IMR-90 (cell line): ENCODE measurements at regions not wholly inside any gene's neighbourhood (a gene's known extent, or its start where the extent isn't known, plus 50 kb on each side); places are given as distances from the start of the nearest gene placed in this dataset.

Experiments used
- ATAC-seq: fragments of 200-7000 bp; cut with Tn5 transposase; 2 replicates; pipeline ENCODE4 v1.9.1; 2020; ENCODE audit warnings: low read depth, mild to moderate bottlenecking, moderate library complexity
- BruUV-seq: library from RNA; stranded (reverse); fragments of 400-500 nt; replicated peaks from 2 replicates; lab custom pipeline; 2021; lab: Mats Ljungman, UMichigan
- CTCF ChIA-PET: fragments of 300-600 bp; formaldehyde crosslinking; extraction: SDS; loops from one replicate; lab custom pipeline; 2021; ENCODE audit warnings: antibody characterized with exemption; lab: Yijun Ruan, JAX
- POLR2A ChIA-PET: fragments of 300-600 bp; sonication (Branson Sonifier 250); formaldehyde crosslinking; loops from one replicate; lab custom pipeline; 2022; ENCODE audit warnings: antibody characterized with exemption; ENCODE audit not compliant: unreplicated experiment; lab: Charles Lee
- DNase-seq: peaks from one replicate; pipeline ENCODE4 v3.0.0; 2013
- H2AFZ ChIP-seq: replicated peaks from 2 replicates; pipeline ENCODE3; 2013; ENCODE audit warnings: low read length, mild to moderate bottlenecking; ENCODE audit not compliant: poor library complexity
- H2AK5ac ChIP-seq: 2 replicates; pipeline ENCODE4 v1.6.1; 2013; ENCODE audit warnings: low read depth, low read length, inconsistent platforms
- H2AK9ac ChIP-seq: replicated peaks from 2 replicates; pipeline ENCODE3; 2013; ENCODE audit warnings: mild to moderate bottlenecking, low read depth, low read length, moderate library complexity; ENCODE audit not compliant: poor library complexity
- H2BK120ac ChIP-seq: 2 replicates; pipeline ENCODE4 v1.6.1; 2013; ENCODE audit warnings: low read depth, low read length, inconsistent platforms
- H2BK15ac ChIP-seq: 3 replicates; pipeline ENCODE4 v1.6.1; 2013; ENCODE audit warnings: low read depth, low read length, inconsistent platforms
- H2BK20ac ChIP-seq: 2 replicates; pipeline ENCODE4 v1.6.1; 2013; ENCODE audit warnings: low read depth, mild to moderate bottlenecking, inconsistent platforms, low read length, moderate library complexity
- H2BK5ac ChIP-seq: 2 replicates; pipeline ENCODE4 v1.6.1; 2013; ENCODE audit warnings: mild to moderate bottlenecking, low read depth, low read length, inconsistent platforms; ENCODE audit not compliant: poor library complexity, severe bottlenecking
- H3K14ac ChIP-seq: replicated peaks from 2 replicates; pipeline ENCODE4 v1.6.1; 2013; ENCODE audit warnings: low read depth, low read length, inconsistent platforms
- H3K18ac ChIP-seq: 2 replicates; pipeline ENCODE4 v1.6.1; 2013; ENCODE audit warnings: low read depth, low read length, control low read depth
- H3K23ac ChIP-seq: 2 replicates; pipeline ENCODE4 v1.6.1; 2013; ENCODE audit warnings: low read depth, low read length, inconsistent platforms
- H3K27ac ChIP-seq: 2 replicates; pipeline ENCODE4 v1.5.1; 2013; ENCODE audit warnings: mild to moderate bottlenecking, control low read depth, low read length; ENCODE audit not compliant: insufficient read depth
- H3K27me3 ChIP-seq: 2 replicates; pipeline ENCODE4 v1.6.1; 2013; ENCODE audit warnings: low read length; ENCODE audit not compliant: control insufficient read depth, insufficient read depth
- H3K36me3 ChIP-seq: 2 replicates; pipeline ENCODE4 v1.6.1; 2013; ENCODE audit warnings: low read length, mixed read lengths; ENCODE audit not compliant: control insufficient read depth, insufficient read depth
- H3K4ac ChIP-seq: 2 replicates; pipeline ENCODE4 v1.6.1; 2013; ENCODE audit warnings: low read depth, low read length, inconsistent platforms
- H3K4me1 ChIP-seq: 2 replicates; pipeline ENCODE4 v1.6.1; 2013; ENCODE audit warnings: low read length, mixed read lengths; ENCODE audit not compliant: control insufficient read depth, insufficient read depth
- H3K4me2 ChIP-seq: 2 replicates; pipeline ENCODE4 v1.6.1; 2013; ENCODE audit warnings: low read depth, mild to moderate bottlenecking, control low read depth, low read length, moderate library complexity
- H3K4me3 ChIP-seq: 2 replicates; pipeline ENCODE4 v1.5.1; 2013; ENCODE audit warnings: low read depth, mild to moderate bottlenecking, control low read depth, low read length, moderate library complexity; ENCODE audit not compliant: insufficient read depth
- H3K56ac ChIP-seq: 2 replicates; pipeline ENCODE4 v1.6.1; 2013; ENCODE audit warnings: low read length, inconsistent platforms; ENCODE audit not compliant: insufficient read depth; ENCODE audit errors: extremely low read depth
- H3K79me1 ChIP-seq, 2 experiments: 2 replicates each; pipeline ENCODE4 v1.6.1; 2013; ENCODE audit warnings: low read length in 2 of 2, inconsistent platforms in 1 of 2, low read depth in 1 of 2
- H3K9ac ChIP-seq: 2 replicates; pipeline ENCODE4 v1.6.1; 2013; ENCODE audit warnings: low read depth, low read length, control low read depth
- H3K9me1 ChIP-seq: 2 replicates; pipeline ENCODE4 v1.6.1; 2013; ENCODE audit warnings: low read length, inconsistent platforms; ENCODE audit not compliant: insufficient read depth
- H3K9me3 ChIP-seq: 2 replicates; pipeline ENCODE4 v1.6.1; 2013; ENCODE audit warnings: low read length; ENCODE audit not compliant: control insufficient read depth, insufficient read depth
- H4K20me1 ChIP-seq: 2 replicates; pipeline ENCODE4 v1.6.1; 2013; ENCODE audit warnings: low read length, inconsistent platforms; ENCODE audit not compliant: insufficient read depth
- H4K5ac ChIP-seq: 2 replicates; pipeline ENCODE4 v1.6.1; 2013; ENCODE audit warnings: mild to moderate bottlenecking, low read depth, low read length, control low read depth
- H4K8ac ChIP-seq, 2 experiments: 2 replicates each; pipeline ENCODE4 v1.6.1; 2013; ENCODE audit warnings: low read depth in 2 of 2, low read length in 2 of 2, control low read depth in 1 of 2, inconsistent platforms in 1 of 2
- H4K91ac ChIP-seq: 2 replicates; pipeline ENCODE4 v1.6.1; 2013; ENCODE audit warnings: low read depth, low read length, inconsistent platforms; ENCODE audit not compliant: insufficient read depth
- CEBPB ChIP-seq: IDR thresholded peaks from 2 replicates; pipeline ENCODE4 v1.6.1; 2012; ENCODE audit warnings: low read depth, low read length, improper control_type of control experiment
- CTCF ChIP-seq: conservative IDR thresholded peaks from 2 replicates; pipeline ENCODE4 v1.5.1; 2012; ENCODE audit warnings: mild to moderate bottlenecking, low read depth, low read length, improper control_type of control experiment
- FOS ChIP-seq: fragments of 150-350 bp; IDR thresholded peaks from 2 replicates; pipeline ENCODE4 v1.6.1; 2016; ENCODE audit warnings: low read depth, low read length
- MAZ ChIP-seq: IDR thresholded peaks from 2 replicates; pipeline ENCODE4 v1.6.1; 2012; ENCODE audit warnings: low read depth, mild to moderate bottlenecking, low read length, improper control_type of control experiment, moderate library complexity, borderline replicate concordance
- MXI1 ChIP-seq: IDR thresholded peaks from 2 replicates; pipeline ENCODE4 v1.6.1; 2012; ENCODE audit warnings: low read depth, mild to moderate bottlenecking, low read length, moderate library complexity, borderline replicate concordance
- NFE2L2 ChIP-seq: fragments of 150-350 bp; IDR thresholded peaks from 2 replicates; pipeline ENCODE4 v1.6.1; 2016; ENCODE audit warnings: low read depth, mild to moderate bottlenecking, low read length
- POLR2A ChIP-seq: IDR thresholded peaks from 2 replicates; pipeline ENCODE4 v1.6.1; 2012; ENCODE audit warnings: mild to moderate bottlenecking, low read depth, low read length
- RAD21 ChIP-seq: IDR thresholded peaks from 2 replicates; pipeline ENCODE4 v1.6.1; 2012; ENCODE audit warnings: low read length, improper control_type of control experiment
- RCOR1 ChIP-seq: IDR thresholded peaks from 2 replicates; pipeline ENCODE4 v1.6.1; 2012; ENCODE audit warnings: mild to moderate bottlenecking, low read length, improper control_type of control experiment; ENCODE audit not compliant: insufficient replicate concordance
- RFX5 ChIP-seq: IDR thresholded peaks from 2 replicates; pipeline ENCODE4 v1.8.0; 2012; ENCODE audit warnings: low read depth, mild to moderate bottlenecking, low read length, moderate library complexity
- SMC3 ChIP-seq: fragments of 150-350 bp; IDR thresholded peaks from 2 replicates; pipeline ENCODE4 v1.6.1; 2016; ENCODE audit warnings: low read depth, mild to moderate bottlenecking, antibody characterized with exemption, low read length, moderate library complexity
- USF2 ChIP-seq: fragments of 150-350 bp; IDR thresholded peaks from 2 replicates; pipeline ENCODE4 v1.6.1; 2017; ENCODE audit warnings: mild to moderate bottlenecking, antibody characterized with exemption, low read length, low read depth
- dilution Hi-C: fragments of 300-500 bp; cut with HindIII; formaldehyde crosslinking; loops from one replicate; pipeline ENCODE4 v1.14.3; 2018; ENCODE audit warnings: low sequenced_read_pairs; ENCODE audit not compliant: unreplicated experiment
- in situ Hi-C: fragments of 300-500 bp; cut with MboI; formaldehyde crosslinking; loops from 3 replicates; pipeline ENCODE4 v1.14.3; 2019; ENCODE audit warnings: low sequenced_read_pairs, inconsistent platforms, mixed read lengths
- intact Hi-C: fragments of 100-400 bp; cut with micrococcal nuclease; formaldehyde crosslinking; loops from 2 replicates; pipeline ENCODE4 v1.10.0; 2022

GRCh38 chr4:33061727-33062126 lies 2341.6 kb downstream of the PCDH7 start:
- H3K4me2 ChIP-seq, result no peak overlapping the region
- no peaks in the 10 kb centered on the region for H3K36me3 ChIP-seq
- BruUV-seq, result no TSS peak
- no peaks in the 10 kb centered on the region for H3K9me3 ChIP-seq
- no peak overlapping the region for H2BK20ac ChIP-seq
- CTCF ChIA-PET, result no interaction called here
- H3K79me1 ChIP-seq, result no peaks in the 10 kb centered on the region
- H4K5ac ChIP-seq, result no peak overlapping the region
- H2AFZ ChIP-seq, result no peak overlapping the region
- no peaks in the 10 kb centered on the region for H4K20me1 ChIP-seq
- H3K9me1 ChIP-seq, result no peaks in the 10 kb centered on the region
- H3K14ac ChIP-seq, result no peak overlapping the region
- intact Hi-C loops (no loop called here), dilution Hi-C loops (no loop called here), in situ Hi-C loops (no loop called here)
- H3K4me1 ChIP-seq, result no peaks in the 10 kb centered on the region
- TF ChIP-seq RCOR1 (no peak), CTCF (no peak), RAD21 (no peak), FOS (no peak), MXI1 (no peak), MAZ (no peak), SMC3 (no peak), CEBPB (no peak), POLR2A (no peak), USF2 (no peak), NFE2L2 (no peak), RFX5 (no peak)
- H2BK15ac ChIP-seq, result no peak overlapping the region
- H3K27ac ChIP-seq, result no peak overlapping the region
- H4K91ac ChIP-seq, result no peak overlapping the region
- no peak overlapping the region for H2BK120ac ChIP-seq
- H2AK5ac ChIP-seq, result no peak overlapping the region
- H2BK5ac ChIP-seq, result no peak overlapping the region
- H3K4me3 ChIP-seq, result no peak overlapping the region
- H3K9ac ChIP-seq, result no peak overlapping the region
- H3K56ac ChIP-seq, result no peak overlapping the region
- H3K27me3 ChIP-seq, result no peaks in the 10 kb centered on the region
- ATAC-seq (no peak), DNase-seq (no peak)
- H4K8ac ChIP-seq, result no peak overlapping the region
- no peak overlapping the region for H3K23ac ChIP-seq
- H3K18ac ChIP-seq, result no peak overlapping the region
- POLR2A ChIA-PET, result no interaction called here
- no peak overlapping the region for H3K4ac ChIP-seq
- H2AK9ac ChIP-seq, result no peak overlapping the region
